ENCODE measurements at regions not wholly inside any gene's neighbourhood (a gene's known extent, or its start where the extent isn't known, plus 50 kb on each side); places are given as distances from the start of the nearest gene placed in this dataset.

GRCh38 chr4:141783770-141784169, 147.4 kb downstream of the IL15 start:
- POLR2A ChIA-PET = no interaction called here
- CTCF ChIA-PET = no interaction called here
- TF ChIP-seq CTCF (IDR thresholded peaks at IDR 0.05; ENCODE audit: insufficient read depth, low read length, missing control alignments) = no peak
- no peak for DNase-seq (ENCODE audit: low read depth, low spot score)
- no peak overlapping the region for H3K4me3 ChIP-seq (ENCODE audit: low read depth, low read length)

- ChIA-PET POLR2A (no interaction called here), CTCF (interaction anchor here (1.9 kb wide), 1 partner anchor 13 kb away, joined by 4 read pairs; no protein-coding TSS in a partner anchor)
- TF ChIP-seq CTCF (IDR thresholded peaks at IDR 0.05; ENCODE audit: insufficient read depth, low read length, missing control alignments) = no peak
- H3K4me3 ChIP-seq (ENCODE audit: low read depth, low read length) = no peak overlapping the region
- no peak for DNase-seq (ENCODE audit: low read depth, low spot score)
Measured at GRCh38 chr4:141786946-141787345, 150.6 kb downstream of the IL15 start.

GRCh38 chr4:141788169-141788915, 152.0 kb downstream of the IL15 start:
- no peak for DNase-seq (ENCODE audit: low read depth, low spot score)
- no peak for TF ChIP-seq CTCF (IDR thresholded peaks at IDR 0.05; ENCODE audit: insufficient read depth, low read length, missing control alignments)
- ChIA-PET CTCF (interaction anchor here (0.9 to 2.1 kb wide), 6 partner anchors 12 to 482 kb away, joined by 3 to 5 read pairs (median 4); no protein-coding TSS in a partner anchor), POLR2A (interaction anchor here (1.6 kb wide), 1 partner anchor 15 kb away, joined by 4 read pairs; no protein-coding TSS in a partner anchor)
- no peak overlapping the region for H3K4me3 ChIP-seq (ENCODE audit: low read depth, low read length)

- no peak for DNase-seq (ENCODE audit: low read depth, low spot score)
- TF ChIP-seq CTCF (IDR thresholded peaks at IDR 0.05; ENCODE audit: insufficient read depth, low read length, missing control alignments) = no peak
- CTCF ChIA-PET = interaction anchor here (2.1 kb wide), 1 partner anchor 14 kb away, joined by 4 read pairs; no protein-coding TSS in a partner anchor
- POLR2A ChIA-PET = no interaction called here
- no peak overlapping the region for H3K4me3 ChIP-seq (ENCODE audit: low read depth, low read length)
Measured at GRCh38 chr4:141789716-141790115, 153.3 kb downstream of the IL15 start.

GRCh38 chr4:141792164-141792563, 155.8 kb downstream of the IL15 start:
- H3K4me3 ChIP-seq (ENCODE audit: low read depth, low read length) = no peak overlapping the region
- ChIA-PET CTCF (no interaction called here), POLR2A (no interaction called here)
- DNase-seq (ENCODE audit: low read depth, low spot score) = no peak
- no peak for TF ChIP-seq CTCF (IDR thresholded peaks at IDR 0.05; ENCODE audit: insufficient read depth, low read length, missing control alignments)

GRCh38 chr4:141797966-141798365, 161.6 kb downstream of the IL15 start:
- no peak for TF ChIP-seq CTCF (IDR thresholded peaks at IDR 0.05; ENCODE audit: insufficient read depth, low read length, missing control alignments)
- H3K4me3 ChIP-seq (ENCODE audit: low read depth, low read length) = no peak overlapping the region
- ChIA-PET CTCF (interaction anchor here (2.1 kb wide), 1 partner anchor 452 kb away, joined by 6 read pairs; no protein-coding TSS in a partner anchor), POLR2A (no interaction called here)
- no peak for DNase-seq (ENCODE audit: low read depth, low spot score)

All from AG04449 (cell line).